ENCODE measurements at regions not wholly inside any gene's neighbourhood (a gene's known extent, or its start where the extent isn't known, plus 50 kb on each side); places are given as distances from the start of the nearest gene placed in this dataset.

DNA sequence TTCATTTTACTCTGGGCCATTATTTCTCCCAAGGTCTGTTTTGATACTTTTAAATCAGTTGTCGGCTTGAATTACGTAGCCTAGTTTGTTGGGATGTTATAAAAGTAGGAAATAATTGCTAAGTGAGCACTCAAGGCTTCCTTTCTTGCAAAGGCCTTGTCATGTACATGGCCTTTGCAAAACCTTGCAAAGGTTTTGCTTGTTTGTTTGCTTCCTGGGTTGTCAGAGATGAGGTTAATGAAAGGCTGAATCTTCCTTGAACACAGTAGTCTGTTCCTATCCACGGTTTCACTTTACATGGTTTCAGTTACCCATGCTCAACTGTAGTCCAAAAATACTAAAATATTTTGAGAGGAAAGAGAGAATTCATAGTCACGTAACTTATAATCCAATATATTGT lies 113.5 kb downstream of the NAA11 start:
- Histone ChIP-seq H3K9me2 (replicated peaks; ENCODE audit: insufficient read depth, low read length) (no peaks in the 10 kb centered on the region), H3K36me3 (ENCODE audit: insufficient read depth, low read length) (no peaks in the 10 kb centered on the region), H3K9me3 (ENCODE audit: low read length) (no peaks in the 10 kb centered on the region), H2AFZ (ENCODE audit: low read length) (no peak overlapping the region), H4K20me1 (ENCODE audit: insufficient read depth, low read depth, low read length) (no peaks in the 10 kb centered on the region), H3K4me1 (ENCODE audit: low read length) (no peaks in the 10 kb centered on the region), H3K4me3 (ENCODE audit: low read length) (no peak overlapping the region), H3K79me2 (ENCODE audit: low read length) (no peaks in the 10 kb centered on the region), H3K27me3 (ENCODE audit: low read length) (no peaks in the 10 kb centered on the region), H3K9ac (ENCODE audit: low read length) (no peak overlapping the region), H3K4me2 (ENCODE audit: low read depth, low read length, poor library complexity, severe bottlenecking) (no peak overlapping the region), H3K27ac (ENCODE audit: low read length) (no peak overlapping the region)
- DNase-seq, result no peak

DNA sequence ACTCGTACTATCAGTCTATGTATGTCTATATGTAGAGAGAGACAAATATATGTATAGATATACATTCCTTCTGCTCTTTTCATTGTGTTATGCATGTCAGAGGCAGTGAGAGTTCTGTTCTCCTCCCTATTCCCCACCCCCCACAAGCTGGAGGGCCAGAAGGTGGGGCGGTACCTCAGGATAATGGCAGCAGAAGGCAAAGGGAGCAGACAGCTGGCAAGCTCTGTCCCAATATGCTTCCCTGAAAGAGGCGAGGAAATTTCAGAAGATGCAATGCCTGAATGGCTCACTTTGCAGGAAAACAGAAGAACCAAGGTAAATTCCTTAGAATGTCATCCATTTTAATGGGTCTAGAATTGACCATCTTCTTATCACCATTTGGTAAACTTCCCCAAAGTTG lies 114.4 kb downstream of the NAA11 start:
- no peaks in the 10 kb centered on the region for H3K36me3 ChIP-seq (ENCODE audit: insufficient read depth, low read length)
- no peaks in the 10 kb centered on the region for H3K4me1 ChIP-seq (ENCODE audit: low read length)
- H3K9ac ChIP-seq (ENCODE audit: low read length), result no peak overlapping the region
- no peak overlapping the region for H3K27ac ChIP-seq (ENCODE audit: low read length)
- H3K79me2 ChIP-seq (ENCODE audit: low read length), result no peaks in the 10 kb centered on the region
- no peak overlapping the region for H2AFZ ChIP-seq (ENCODE audit: low read length)
- no peaks in the 10 kb centered on the region for H3K9me2 ChIP-seq (replicated peaks; ENCODE audit: insufficient read depth, low read length)
- H4K20me1 ChIP-seq (ENCODE audit: insufficient read depth, low read depth, low read length), result no peaks in the 10 kb centered on the region
- H3K4me3 ChIP-seq (ENCODE audit: low read length), result no peak overlapping the region
- H3K27me3 ChIP-seq (ENCODE audit: low read length), result no peaks in the 10 kb centered on the region
- DNase-seq, result no peak
- H3K9me3 ChIP-seq (ENCODE audit: low read length), result no peaks in the 10 kb centered on the region
- no peak overlapping the region for H3K4me2 ChIP-seq (ENCODE audit: low read depth, low read length, poor library complexity, severe bottlenecking)

DNA sequence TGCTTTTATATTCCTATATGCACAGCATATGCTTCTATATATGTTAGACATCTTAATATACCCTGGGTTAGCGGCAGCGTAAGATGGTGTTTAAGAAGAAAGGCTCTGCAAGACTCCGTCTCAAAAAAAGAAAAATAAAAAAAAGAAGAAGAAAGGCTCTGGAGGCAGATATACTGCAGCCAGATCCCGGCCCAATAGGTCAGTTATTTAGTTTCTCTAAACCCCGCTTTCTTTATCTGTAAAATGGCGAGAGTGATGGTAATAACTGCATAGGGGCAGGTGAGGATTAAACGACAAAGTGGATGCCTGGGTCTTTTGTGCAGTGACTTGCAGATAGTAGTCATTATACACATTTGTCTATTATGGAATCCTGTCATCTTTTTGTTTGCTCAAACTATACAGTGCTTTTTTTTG lies 115.2 kb downstream of the NAA11 start:
- Histone ChIP-seq H3K27me3 (ENCODE audit: low read length) (no peaks in the 10 kb centered on the region), H3K27ac (ENCODE audit: low read length) (no peak overlapping the region), H3K9ac (ENCODE audit: low read length) (no peak overlapping the region), H3K9me3 (ENCODE audit: low read length) (no peaks in the 10 kb centered on the region), H3K36me3 (ENCODE audit: insufficient read depth, low read length) (no peaks in the 10 kb centered on the region), H3K4me2 (ENCODE audit: low read depth, low read length, poor library complexity, severe bottlenecking) (no peak overlapping the region), H4K20me1 (ENCODE audit: insufficient read depth, low read depth, low read length) (no peaks in the 10 kb centered on the region), H2AFZ (ENCODE audit: low read length) (no peak overlapping the region), H3K79me2 (ENCODE audit: low read length) (no peaks in the 10 kb centered on the region), H3K4me3 (ENCODE audit: low read length) (no peak overlapping the region), H3K9me2 (replicated peaks; ENCODE audit: insufficient read depth, low read length) (no peaks in the 10 kb centered on the region), H3K4me1 (ENCODE audit: low read length) (no peaks in the 10 kb centered on the region)
- no peak for DNase-seq

DNA sequence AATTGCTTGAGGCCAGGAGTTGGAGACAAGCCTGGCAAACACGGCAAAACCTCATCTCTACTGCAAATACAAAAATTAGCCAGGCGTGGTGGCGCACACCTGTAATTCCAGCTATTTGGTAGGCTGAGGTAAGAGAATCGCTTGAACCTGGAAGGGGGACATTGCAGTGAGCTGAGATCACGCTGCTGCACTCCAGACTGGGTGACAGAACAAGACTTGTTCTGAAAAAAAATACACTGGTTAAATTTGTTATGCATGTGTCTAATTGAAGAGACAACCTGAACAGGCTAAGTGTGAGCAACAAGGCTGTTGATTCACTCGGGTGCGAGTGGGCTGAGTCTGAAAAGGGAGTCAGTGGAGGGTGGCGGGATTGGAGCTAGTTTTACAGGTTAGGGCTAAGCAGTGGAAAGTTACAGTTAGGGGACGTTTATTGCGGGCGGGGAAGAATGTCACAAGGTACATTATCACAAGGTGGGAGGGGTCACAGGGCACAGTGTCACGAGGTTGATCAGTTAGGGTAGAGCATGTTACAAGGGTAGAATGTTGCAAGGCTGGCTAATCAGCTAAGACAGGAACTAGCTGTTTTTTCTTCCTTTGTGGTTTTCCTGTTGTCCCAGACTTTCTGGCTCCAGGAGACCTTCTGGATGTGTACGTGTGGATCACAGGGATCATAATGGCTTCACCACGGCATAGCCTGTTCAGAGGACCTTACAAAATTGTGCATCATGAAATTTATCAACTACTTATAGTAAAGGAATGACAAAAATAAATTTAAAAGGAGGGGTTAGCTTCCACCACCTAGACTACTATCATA lies 115.8 kb downstream of the NAA11 start:
- no peak overlapping the region for H2AFZ ChIP-seq (ENCODE audit: low read length)
- H3K4me2 ChIP-seq (ENCODE audit: low read depth, low read length, poor library complexity, severe bottlenecking), result no peak overlapping the region
- DNase-seq, result no peak
- H3K36me3 ChIP-seq (ENCODE audit: insufficient read depth, low read length), result no peaks in the 10 kb centered on the region
- no peaks in the 10 kb centered on the region for H4K20me1 ChIP-seq (ENCODE audit: insufficient read depth, low read depth, low read length)
- no peak overlapping the region for H3K27ac ChIP-seq (ENCODE audit: low read length)
- H3K9me2 ChIP-seq (replicated peaks; ENCODE audit: insufficient read depth, low read length), result no peaks in the 10 kb centered on the region
- no peak overlapping the region for H3K4me3 ChIP-seq (ENCODE audit: low read length)
- no peaks in the 10 kb centered on the region for H3K9me3 ChIP-seq (ENCODE audit: low read length)
- no peaks in the 10 kb centered on the region for H3K27me3 ChIP-seq (ENCODE audit: low read length)
- no peaks in the 10 kb centered on the region for H3K79me2 ChIP-seq (ENCODE audit: low read length)
- H3K4me1 ChIP-seq (ENCODE audit: low read length), result no peaks in the 10 kb centered on the region
- no peak overlapping the region for H3K9ac ChIP-seq (ENCODE audit: low read length)

DNA sequence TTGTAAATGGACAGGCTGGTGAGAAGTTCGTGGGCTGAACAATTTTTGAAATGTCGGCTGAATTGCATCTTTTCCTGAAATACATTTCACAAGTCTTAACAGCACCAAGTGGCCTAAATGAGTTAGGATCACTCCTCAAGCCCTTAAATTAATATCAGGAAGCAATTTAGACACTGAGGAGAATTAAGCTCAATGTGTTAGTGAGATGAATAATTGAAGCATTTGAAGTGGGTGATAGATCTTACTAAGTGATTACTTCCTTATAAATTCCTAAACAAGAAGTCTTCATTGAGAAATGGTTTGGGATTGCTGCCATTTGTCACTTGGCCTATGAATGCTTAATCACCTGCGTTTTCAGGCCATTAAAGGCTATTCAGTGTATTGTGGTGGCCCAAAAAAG lies 116.8 kb downstream of the NAA11 start:
- Histone ChIP-seq H3K9ac (ENCODE audit: low read length) (no peak overlapping the region), H3K9me2 (replicated peaks; ENCODE audit: insufficient read depth, low read length) (no peaks in the 10 kb centered on the region), H3K4me3 (ENCODE audit: low read length) (no peak overlapping the region), H3K4me2 (ENCODE audit: low read depth, low read length, poor library complexity, severe bottlenecking) (no peak overlapping the region), H2AFZ (ENCODE audit: low read length) (no peak overlapping the region), H3K9me3 (ENCODE audit: low read length) (no peaks in the 10 kb centered on the region), H3K79me2 (ENCODE audit: low read length) (no peaks in the 10 kb centered on the region), H3K27ac (ENCODE audit: low read length) (no peak overlapping the region), H4K20me1 (ENCODE audit: insufficient read depth, low read depth, low read length) (no peaks in the 10 kb centered on the region), H3K4me1 (ENCODE audit: low read length) (no peaks in the 10 kb centered on the region), H3K36me3 (ENCODE audit: insufficient read depth, low read length) (no peaks in the 10 kb centered on the region), H3K27me3 (ENCODE audit: low read length) (no peaks in the 10 kb centered on the region)
- no peak for DNase-seq

DNA sequence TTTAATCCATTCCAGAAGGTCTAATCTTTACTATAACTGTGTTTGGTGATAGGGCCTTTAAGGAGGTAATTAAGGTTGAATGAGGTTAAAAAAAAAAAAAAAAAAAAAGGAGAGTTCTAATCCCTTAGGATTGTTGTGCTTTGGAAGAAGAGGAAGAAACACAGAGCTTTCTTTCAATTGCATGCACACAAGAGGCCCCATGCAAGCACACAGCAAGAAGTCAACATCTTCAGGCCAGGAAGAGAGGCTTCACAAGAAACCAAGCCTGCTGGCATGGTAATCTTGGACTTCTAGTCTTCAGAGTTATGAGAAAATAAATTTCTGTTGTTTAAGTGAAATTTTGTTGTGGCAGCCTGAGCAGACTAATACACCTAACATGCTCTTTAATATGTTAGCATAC lies 118.6 kb downstream of the NAA11 start:
- no peaks in the 10 kb centered on the region for H3K9me3 ChIP-seq (ENCODE audit: low read length)
- no peaks in the 10 kb centered on the region for H3K79me2 ChIP-seq (ENCODE audit: low read length)
- H3K9me2 ChIP-seq (replicated peaks; ENCODE audit: insufficient read depth, low read length), result no peaks in the 10 kb centered on the region
- no peaks in the 10 kb centered on the region for H3K4me1 ChIP-seq (ENCODE audit: low read length)
- H2AFZ ChIP-seq (ENCODE audit: low read length), result no peak overlapping the region
- no peaks in the 10 kb centered on the region for H3K36me3 ChIP-seq (ENCODE audit: insufficient read depth, low read length)
- no peak overlapping the region for H3K27ac ChIP-seq (ENCODE audit: low read length)
- no peak for DNase-seq
- no peaks in the 10 kb centered on the region for H4K20me1 ChIP-seq (ENCODE audit: insufficient read depth, low read depth, low read length)
- H3K4me2 ChIP-seq (ENCODE audit: low read depth, low read length, poor library complexity, severe bottlenecking), result no peak overlapping the region
- H3K9ac ChIP-seq (ENCODE audit: low read length), result no peak overlapping the region
- H3K27me3 ChIP-seq (ENCODE audit: low read length), result no peaks in the 10 kb centered on the region
- H3K4me3 ChIP-seq (ENCODE audit: low read length), result no peak overlapping the region

DNA sequence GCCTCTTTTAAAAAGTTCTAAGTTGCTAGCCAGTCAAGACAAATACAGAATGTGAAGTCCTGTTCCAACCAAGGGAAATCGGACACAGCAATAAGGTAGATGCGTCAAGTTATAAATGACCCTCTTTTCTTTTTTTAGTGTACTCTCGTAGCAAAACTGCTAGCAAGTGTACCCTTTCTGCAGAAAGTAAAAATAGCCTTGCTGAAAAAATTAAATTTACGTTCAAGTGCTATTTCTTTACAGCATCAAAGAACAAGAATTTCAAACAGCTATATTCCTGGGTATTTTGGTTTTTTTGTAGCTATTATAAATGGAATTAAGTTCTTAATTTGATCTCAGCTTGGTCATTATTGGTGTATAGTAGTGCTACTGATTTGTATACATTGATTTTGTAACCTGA lies 119.2 kb downstream of the NAA11 start:
- Histone ChIP-seq H3K79me2 (ENCODE audit: low read length) (no peaks in the 10 kb centered on the region), H3K4me3 (ENCODE audit: low read length) (no peak overlapping the region), H3K9me2 (replicated peaks; ENCODE audit: insufficient read depth, low read length) (no peaks in the 10 kb centered on the region), H3K9ac (ENCODE audit: low read length) (no peak overlapping the region), H3K9me3 (ENCODE audit: low read length) (no peaks in the 10 kb centered on the region), H4K20me1 (ENCODE audit: insufficient read depth, low read depth, low read length) (no peaks in the 10 kb centered on the region), H3K4me2 (ENCODE audit: low read depth, low read length, poor library complexity, severe bottlenecking) (no peak overlapping the region), H3K4me1 (ENCODE audit: low read length) (no peaks in the 10 kb centered on the region), H3K27me3 (ENCODE audit: low read length) (no peaks in the 10 kb centered on the region), H3K27ac (ENCODE audit: low read length) (no peak overlapping the region), H3K36me3 (ENCODE audit: insufficient read depth, low read length) (no peaks in the 10 kb centered on the region), H2AFZ (ENCODE audit: low read length) (no peak overlapping the region)
- no peak for DNase-seq

DNA sequence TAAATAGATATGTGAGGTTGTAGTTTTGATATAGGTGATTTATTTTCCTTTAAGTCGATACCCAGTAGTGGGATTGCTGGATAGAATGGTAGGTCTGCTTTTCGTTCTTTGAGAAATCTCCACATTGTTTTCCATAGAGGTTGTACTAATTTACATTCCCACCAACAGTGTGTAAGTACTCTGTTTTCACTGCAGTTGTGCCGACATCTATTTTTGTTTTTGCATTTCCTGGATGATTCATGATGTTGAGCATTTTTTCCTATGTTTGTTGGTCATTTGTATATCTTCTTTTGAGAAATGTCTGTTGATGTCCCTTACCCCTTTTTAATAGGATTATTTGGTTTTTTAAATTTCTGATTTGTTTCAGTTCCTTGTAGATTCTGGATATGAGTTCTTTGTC lies 120.7 kb downstream of the NAA11 start:
- Histone ChIP-seq H3K4me3 (ENCODE audit: low read length) (no peak overlapping the region), H3K9me2 (replicated peaks; ENCODE audit: insufficient read depth, low read length) (no peaks in the 10 kb centered on the region), H3K27me3 (ENCODE audit: low read length) (no peaks in the 10 kb centered on the region), H3K27ac (ENCODE audit: low read length) (no peak overlapping the region), H3K4me1 (ENCODE audit: low read length) (no peaks in the 10 kb centered on the region), H3K36me3 (ENCODE audit: insufficient read depth, low read length) (no peaks in the 10 kb centered on the region), H4K20me1 (ENCODE audit: insufficient read depth, low read depth, low read length) (no peaks in the 10 kb centered on the region), H3K79me2 (ENCODE audit: low read length) (no peaks in the 10 kb centered on the region), H3K4me2 (ENCODE audit: low read depth, low read length, poor library complexity, severe bottlenecking) (no peak overlapping the region), H2AFZ (ENCODE audit: low read length) (no peak overlapping the region), H3K9me3 (ENCODE audit: low read length) (no peaks in the 10 kb centered on the region), H3K9ac (ENCODE audit: low read length) (no peak overlapping the region)
- DNase-seq, result no peak

All from Karpas-422 (cell line).